ENCODE measurements at regions not wholly inside any gene's neighbourhood (a gene's known extent, or its start where the extent isn't known, plus 50 kb on each side); places are given as distances from the start of the nearest gene placed in this dataset.

GRCh38 chr2:62424899-62425298, 81.1 kb downstream of the TMEM17 start:
- no peak overlapping the region for H3K4me3 Mint-ChIP-seq

GRCh38 chr2:62423883-62424458, 82.0 kb downstream of the TMEM17 start:
- H3K27me3 Mint-ChIP-seq = no peaks in the 10 kb centered on the region
- no peaks in the 10 kb centered on the region for H3K36me3 Mint-ChIP-seq
- H3K4me3 Mint-ChIP-seq = no peak overlapping the region
- no peaks in the 10 kb centered on the region for H3K4me1 Mint-ChIP-seq
- DNase-seq = no peak
- H3K27ac Mint-ChIP-seq = no peak overlapping the region
- peaks cover 11% of the 10 kb centered on the region for H3K9me3 Mint-ChIP-seq

More at GRCh38 chr2:62424899-62425298, 81.1 kb downstream of the TMEM17 start:
- H3K27ac Mint-ChIP-seq = no peak overlapping the region
- H3K9me3 Mint-ChIP-seq = peaks cover 5% of the 10 kb centered on the region
- no peaks in the 10 kb centered on the region for H3K27me3 Mint-ChIP-seq
- no peaks in the 10 kb centered on the region for H3K4me1 Mint-ChIP-seq
- DNase-seq = no peak
- no peaks in the 10 kb centered on the region for H3K36me3 Mint-ChIP-seq

- Mint-ChIP-seq H3K27me3 (no peaks in the 10 kb centered on the region), H3K36me3 (no peaks in the 10 kb centered on the region)
Observed at GRCh38 chr2:62423235-62423634, 82.8 kb downstream of the TMEM17 start.

GRCh38 chr2:62415518-62415917, 90.5 kb downstream of the TMEM17 start:
- DNase-seq = no peak
- Mint-ChIP-seq H3K4me1 (peaks cover 14% of the 10 kb centered on the region), H3K27me3 (no peaks in the 10 kb centered on the region), H3K36me3 (no peaks in the 10 kb centered on the region), H3K9me3 (peaks cover 13% of the 10 kb centered on the region), H3K4me3 (no peak overlapping the region), H3K27ac (no peak overlapping the region)

More at GRCh38 chr2:62423235-62423634, 82.8 kb downstream of the TMEM17 start:
- Mint-ChIP-seq H3K4me1 (no peaks in the 10 kb centered on the region), H3K4me3 (no peak overlapping the region), H3K9me3 (peaks cover 15% of the 10 kb centered on the region), H3K27ac (no peak overlapping the region)
- no peak for DNase-seq

GRCh38 chr2:62415019-62415431, 91.0 kb downstream of the TMEM17 start:
- H3K36me3 Mint-ChIP-seq = no peaks in the 10 kb centered on the region
- peaks cover 14% of the 10 kb centered on the region for H3K4me1 Mint-ChIP-seq
- H3K27ac Mint-ChIP-seq = no peak overlapping the region
- H3K27me3 Mint-ChIP-seq = no peaks in the 10 kb centered on the region
- DNase-seq = no peak
- peaks cover 11% of the 10 kb centered on the region for H3K9me3 Mint-ChIP-seq
- no peak overlapping the region for H3K4me3 Mint-ChIP-seq

GRCh38 chr2:62413116-62413663, 92.8 kb downstream of the TMEM17 start:
- Mint-ChIP-seq H3K4me3 (no peak overlapping the region), H3K27me3 (no peaks in the 10 kb centered on the region), H3K36me3 (no peaks in the 10 kb centered on the region), H3K4me1 (peaks cover 16% of the 10 kb centered on the region), H3K9me3 (no peaks in the 10 kb centered on the region), H3K27ac (no peak overlapping the region)
- no peak for DNase-seq

GRCh38 chr2:62412347-62412742, 93.7 kb downstream of the TMEM17 start:
- H3K27ac Mint-ChIP-seq = no peak overlapping the region
- no peak for DNase-seq

GRCh38 chr2:62410926-62411456, 95.0 kb downstream of the TMEM17 start:
- Mint-ChIP-seq H3K4me1 (peaks cover 16% of the 10 kb centered on the region), H3K27me3 (no peaks in the 10 kb centered on the region), H3K9me3 (no peaks in the 10 kb centered on the region), H3K4me3 (no peak overlapping the region), H3K27ac (no peak overlapping the region), H3K36me3 (no peaks in the 10 kb centered on the region)
- DNase-seq = no peak

More at GRCh38 chr2:62412347-62412742, 93.7 kb downstream of the TMEM17 start:
- Mint-ChIP-seq H3K9me3 (no peaks in the 10 kb centered on the region), H3K36me3 (no peaks in the 10 kb centered on the region), H3K4me3 (no peak overlapping the region), H3K4me1 (peaks cover 16% of the 10 kb centered on the region), H3K27me3 (no peaks in the 10 kb centered on the region)

GRCh38 chr2:62410015-62410453, 96.0 kb downstream of the TMEM17 start:
- Mint-ChIP-seq H3K27ac (peak overlapping the region; percentile 35), H3K9me3 (no peaks in the 10 kb centered on the region), H3K4me1 (peaks cover 14% of the 10 kb centered on the region), H3K27me3 (no peaks in the 10 kb centered on the region), H3K4me3 (no peak overlapping the region), H3K36me3 (no peaks in the 10 kb centered on the region)
- no peak for DNase-seq

- Mint-ChIP-seq H3K36me3 (no peaks in the 10 kb centered on the region), H3K4me3 (no peak overlapping the region), H3K27ac (no peak overlapping the region), H3K4me1 (peaks cover 11% of the 10 kb centered on the region), H3K9me3 (no peaks in the 10 kb centered on the region), H3K27me3 (no peaks in the 10 kb centered on the region)
- no peak for DNase-seq
Observed at GRCh38 chr2:62409442-62409841, 96.6 kb downstream of the TMEM17 start.

- no peaks in the 10 kb centered on the region for H3K27me3 Mint-ChIP-seq
- H3K4me1 Mint-ChIP-seq = peaks cover 11% of the 10 kb centered on the region
- H3K27ac Mint-ChIP-seq = no peak overlapping the region
- no peaks in the 10 kb centered on the region for H3K9me3 Mint-ChIP-seq
- H3K4me3 Mint-ChIP-seq = no peak overlapping the region
- no peaks in the 10 kb centered on the region for H3K36me3 Mint-ChIP-seq
- no peak for DNase-seq
Observed at GRCh38 chr2:62408241-62408677, 97.7 kb downstream of the TMEM17 start.

GRCh38 chr2:62407838-62408237, 98.2 kb downstream of the TMEM17 start:
- no peaks in the 10 kb centered on the region for H3K36me3 Mint-ChIP-seq
- no peaks in the 10 kb centered on the region for H3K9me3 Mint-ChIP-seq
- no peak overlapping the region for H3K4me3 Mint-ChIP-seq
- DNase-seq = no peak
- H3K27ac Mint-ChIP-seq = no peak overlapping the region
- no peaks in the 10 kb centered on the region for H3K27me3 Mint-ChIP-seq
- H3K4me1 Mint-ChIP-seq = peaks cover 11% of the 10 kb centered on the region

GRCh38 chr2:62407401-62407800, 98.6 kb downstream of the TMEM17 start:
- Mint-ChIP-seq H3K9me3 (no peaks in the 10 kb centered on the region), H3K27ac (no peak overlapping the region), H3K4me1 (peaks cover 11% of the 10 kb centered on the region), H3K36me3 (no peaks in the 10 kb centered on the region), H3K27me3 (no peaks in the 10 kb centered on the region), H3K4me3 (no peak overlapping the region)
- no peak for DNase-seq

- Mint-ChIP-seq H3K27me3 (no peaks in the 10 kb centered on the region), H3K4me3 (no peak overlapping the region), H3K36me3 (no peaks in the 10 kb centered on the region), H3K4me1 (peaks cover 6% of the 10 kb centered on the region), H3K27ac (no peak overlapping the region), H3K9me3 (peaks cover 3% of the 10 kb centered on the region)
- no peak for DNase-seq
Observed at GRCh38 chr2:62406573-62407043, 99.4 kb downstream of the TMEM17 start.

GRCh38 chr2:62404913-62405312, 101.1 kb downstream of the TMEM17 start:
- Mint-ChIP-seq H3K4me1 (peaks cover 1% of the 10 kb centered on the region), H3K27me3 (no peaks in the 10 kb centered on the region), H3K9me3 (peaks cover 3% of the 10 kb centered on the region), H3K27ac (no peak overlapping the region), H3K4me3 (no peak overlapping the region), H3K36me3 (no peaks in the 10 kb centered on the region)
- no peak for DNase-seq

GRCh38 chr2:62402156-62402555, 103.8 kb downstream of the TMEM17 start:
- Mint-ChIP-seq H3K9me3 (peaks cover 3% of the 10 kb centered on the region), H3K4me3 (no peak overlapping the region), H3K36me3 (no peaks in the 10 kb centered on the region), H3K27me3 (no peaks in the 10 kb centered on the region), H3K27ac (no peak overlapping the region), H3K4me1 (no peaks in the 10 kb centered on the region)
- no peak for DNase-seq

Data from activated naive CD8-positive, alpha-beta T cell treated with anti-CD3 and anti-CD28 coated beads for 36 hours (primary cell).